ENCODE measurements at regions not wholly inside any gene's neighbourhood (a gene's known extent, or its start where the extent isn't known, plus 50 kb on each side); places are given as distances from the start of the nearest gene placed in this dataset.

DNA sequence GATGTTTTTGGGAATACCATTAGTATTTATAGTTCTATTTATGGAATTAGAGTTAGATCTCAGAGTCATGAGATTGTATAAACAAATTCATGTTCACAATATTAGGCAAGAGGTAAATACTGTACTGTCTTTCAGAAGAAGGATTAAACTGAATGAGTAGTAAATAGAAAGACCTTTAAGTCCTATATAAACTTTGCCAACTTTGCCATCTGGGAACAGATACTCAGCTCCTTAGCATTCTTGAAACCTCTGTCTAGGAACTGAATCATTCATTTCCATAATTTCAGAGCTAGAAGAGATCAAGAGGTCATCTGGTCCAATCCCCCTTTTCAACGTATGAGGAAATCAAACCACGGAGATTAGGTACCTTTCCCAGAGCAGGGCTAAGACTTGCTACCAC is 141.1 kb downstream of the CAND1 start:
- TF ChIP-seq MAFK (IDR thresholded peaks at IDR 0.05; ENCODE audit: low read depth, low read length) (no peak), NFE2L2 (IDR thresholded peaks at IDR 0.05; ENCODE audit: low read depth, low read length) (no peak), MAZ (IDR thresholded peaks at IDR 0.05; ENCODE audit: borderline replicate concordance, low read depth, low read length) (no peak), RFX5 (IDR thresholded peaks at IDR 0.05; ENCODE audit: low read depth, low read length) (no peak), CHD1 (IDR thresholded peaks at IDR 0.05; ENCODE audit: low read depth, low read length) (no peak), RAD21 (IDR thresholded peaks at IDR 0.05; ENCODE audit: low read length) (no peak), SMC3 (IDR thresholded peaks at IDR 0.05; ENCODE audit: low read depth, low read length) (no peak), POLR2A (IDR thresholded peaks at IDR 0.05; ENCODE audit: low read depth, low read length) (no peak), CEBPB (IDR thresholded peaks at IDR 0.05; ENCODE audit: low read depth, low read length) (no peak), RCOR1 (IDR thresholded peaks at IDR 0.05; ENCODE audit: insufficient replicate concordance, low read length) (no peak), MXI1 (IDR thresholded peaks at IDR 0.05; ENCODE audit: borderline replicate concordance, low read depth, low read length) (no peak), BHLHE40 (IDR thresholded peaks at IDR 0.05; ENCODE audit: low read depth, low read length) (no peak), FOS (IDR thresholded peaks at IDR 0.05; ENCODE audit: low read depth, low read length) (no peak)
- TF ChIP-seq, protein P1, sequence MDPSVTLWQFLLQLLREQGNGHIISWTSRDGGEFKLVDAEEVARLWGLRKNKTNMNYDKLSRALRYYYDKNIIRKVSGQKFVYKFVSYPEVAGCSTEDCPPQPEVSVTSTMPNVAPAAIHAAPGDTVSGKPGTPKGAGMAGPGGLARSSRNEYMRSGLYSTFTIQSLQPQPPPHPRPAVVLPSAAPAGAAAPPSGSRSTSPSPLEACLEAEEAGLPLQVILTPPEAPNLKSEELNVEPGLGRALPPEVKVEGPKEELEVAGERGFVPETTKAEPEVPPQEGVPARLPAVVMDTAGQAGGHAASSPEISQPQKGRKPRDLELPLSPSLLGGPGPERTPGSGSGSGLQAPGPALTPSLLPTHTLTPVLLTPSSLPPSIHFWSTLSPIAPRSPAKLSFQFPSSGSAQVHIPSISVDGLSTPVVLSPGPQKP (IDR thresholded peaks at IDR 0.05; ENCODE audit: borderline replicate concordance, low read depth, low read length): no peak
- TF ChIP-seq, protein P2, sequence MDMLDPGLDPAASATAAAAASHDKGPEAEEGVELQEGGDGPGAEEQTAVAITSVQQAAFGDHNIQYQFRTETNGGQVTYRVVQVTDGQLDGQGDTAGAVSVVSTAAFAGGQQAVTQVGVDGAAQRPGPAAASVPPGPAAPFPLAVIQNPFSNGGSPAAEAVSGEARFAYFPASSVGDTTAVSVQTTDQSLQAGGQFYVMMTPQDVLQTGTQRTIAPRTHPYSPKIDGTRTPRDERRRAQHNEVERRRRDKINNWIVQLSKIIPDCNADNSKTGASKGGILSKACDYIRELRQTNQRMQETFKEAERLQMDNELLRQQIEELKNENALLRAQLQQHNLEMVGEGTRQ (IDR thresholded peaks at IDR 0.05; ENCODE audit: low read depth, low read length): no peak
- TF ChIP-seq, protein P3, sequence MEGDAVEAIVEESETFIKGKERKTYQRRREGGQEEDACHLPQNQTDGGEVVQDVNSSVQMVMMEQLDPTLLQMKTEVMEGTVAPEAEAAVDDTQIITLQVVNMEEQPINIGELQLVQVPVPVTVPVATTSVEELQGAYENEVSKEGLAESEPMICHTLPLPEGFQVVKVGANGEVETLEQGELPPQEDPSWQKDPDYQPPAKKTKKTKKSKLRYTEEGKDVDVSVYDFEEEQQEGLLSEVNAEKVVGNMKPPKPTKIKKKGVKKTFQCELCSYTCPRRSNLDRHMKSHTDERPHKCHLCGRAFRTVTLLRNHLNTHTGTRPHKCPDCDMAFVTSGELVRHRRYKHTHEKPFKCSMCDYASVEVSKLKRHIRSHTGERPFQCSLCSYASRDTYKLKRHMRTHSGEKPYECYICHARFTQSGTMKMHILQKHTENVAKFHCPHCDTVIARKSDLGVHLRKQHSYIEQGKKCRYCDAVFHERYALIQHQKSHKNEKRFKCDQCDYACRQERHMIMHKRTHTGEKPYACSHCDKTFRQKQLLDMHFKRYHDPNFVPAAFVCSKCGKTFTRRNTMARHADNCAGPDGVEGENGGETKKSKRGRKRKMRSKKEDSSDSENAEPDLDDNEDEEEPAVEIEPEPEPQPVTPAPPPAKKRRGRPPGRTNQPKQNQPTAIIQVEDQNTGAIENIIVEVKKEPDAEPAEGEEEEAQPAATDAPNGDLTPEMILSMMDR (conservative IDR thresholded peaks at IDR 0.05; ENCODE audit: low read depth, low read length): no peak
- ATAC-seq (ENCODE audit: low read depth) (no peak), DNase-seq (no peak)
- H3K4ac ChIP-seq (ENCODE audit: low read depth, low read length): no peak overlapping the region
- H4K5ac ChIP-seq (ENCODE audit: low read depth, low read length): no peak overlapping the region
- H3K23ac ChIP-seq (ENCODE audit: low read depth, low read length): no peak overlapping the region
- no peak overlapping the region for H3K4me3 ChIP-seq (ENCODE audit: insufficient read depth, low read depth, low read length)
- H4K8ac ChIP-seq (ENCODE audit: low read depth in 2 of 2, low read length in 2 of 2): no peak overlapping the region
- no peak overlapping the region for H3K56ac ChIP-seq (ENCODE audit: extremely low read depth, insufficient read depth, low read length)
- H3K36me3 ChIP-seq (ENCODE audit: control insufficient read depth, insufficient read depth, low read length): no peaks in the 10 kb centered on the region
- no peak overlapping the region for H2BK5ac ChIP-seq (ENCODE audit: low read depth, low read length, poor library complexity, severe bottlenecking)
- no peak overlapping the region for H4K91ac ChIP-seq (ENCODE audit: insufficient read depth, low read depth, low read length)
- dilution Hi-C loops (cut with HindIII; ENCODE audit: low sequenced_read_pairs, unreplicated experiment) (no loop called here), in situ Hi-C loops (cut with MboI; ENCODE audit: low sequenced_read_pairs) (no loop called here), intact Hi-C loops (cut with micrococcal nuclease) (no loop called here)
- H2BK20ac ChIP-seq (ENCODE audit: low read depth, low read length): no peak overlapping the region
- H3K27me3 ChIP-seq (ENCODE audit: control insufficient read depth, insufficient read depth, low read length): no peaks in the 10 kb centered on the region; the same call in 1 of the 2 replicates
- ChIA-PET CTCF (interaction anchor here (0.7 kb wide), 1 partner anchor 268 kb away, joined by 7 read pairs; no protein-coding TSS in a partner anchor), POLR2A (ENCODE audit: unreplicated experiment) (no interaction called here)
- H3K9me3 ChIP-seq (ENCODE audit: control insufficient read depth, insufficient read depth, low read length): no peaks in the 10 kb centered on the region
- no peaks in the 10 kb centered on the region for H3K9me1 ChIP-seq (ENCODE audit: insufficient read depth, low read length)
- no peak overlapping the region for H2AK9ac ChIP-seq (replicated peaks; ENCODE audit: low read depth, low read length, poor library complexity)
- no TSS peak for BruUV-seq (replicated peaks)
- H2BK120ac ChIP-seq (ENCODE audit: low read depth, low read length): no peak overlapping the region
- no peaks in the 10 kb centered on the region for H3K79me1 ChIP-seq (ENCODE audit: low read depth in 1 of 2, low read length in 2 of 2)
- H3K18ac ChIP-seq (ENCODE audit: low read depth, low read length): no peak overlapping the region
- no peak overlapping the region for H3K9ac ChIP-seq (ENCODE audit: low read depth, low read length)
- no peak overlapping the region for H3K14ac ChIP-seq (replicated peaks; ENCODE audit: low read depth, low read length)
- H4K20me1 ChIP-seq (ENCODE audit: insufficient read depth, low read length): no peaks in the 10 kb centered on the region
- WGBS, 2 experiments (ENCODE audit: extremely low coverage in 2 of 2, insufficient read length in 1 of 2): no CpG with 5 or more reads among the region's 2 CpGs
- H2AK5ac ChIP-seq (ENCODE audit: low read depth, low read length): no peak overlapping the region
- H3K27ac ChIP-seq (ENCODE audit: insufficient read depth, low read length): no peak overlapping the region
- no peak overlapping the region for H3K4me2 ChIP-seq (ENCODE audit: low read depth, low read length)
- peaks cover 2% of the 10 kb centered on the region; the same call in 1 of the 2 replicates for H3K4me1 ChIP-seq (ENCODE audit: control insufficient read depth, insufficient read depth, low read length)
- H2BK15ac ChIP-seq (ENCODE audit: low read depth, low read length): no peak overlapping the region
- H2AFZ ChIP-seq (replicated peaks; ENCODE audit: low read length, poor library complexity): no peak overlapping the region
